ENCODE measurements at regions not wholly inside any gene's neighbourhood (a gene's known extent, or its start where the extent isn't known, plus 50 kb on each side); places are given as distances from the start of the nearest gene placed in this dataset.

DNA sequence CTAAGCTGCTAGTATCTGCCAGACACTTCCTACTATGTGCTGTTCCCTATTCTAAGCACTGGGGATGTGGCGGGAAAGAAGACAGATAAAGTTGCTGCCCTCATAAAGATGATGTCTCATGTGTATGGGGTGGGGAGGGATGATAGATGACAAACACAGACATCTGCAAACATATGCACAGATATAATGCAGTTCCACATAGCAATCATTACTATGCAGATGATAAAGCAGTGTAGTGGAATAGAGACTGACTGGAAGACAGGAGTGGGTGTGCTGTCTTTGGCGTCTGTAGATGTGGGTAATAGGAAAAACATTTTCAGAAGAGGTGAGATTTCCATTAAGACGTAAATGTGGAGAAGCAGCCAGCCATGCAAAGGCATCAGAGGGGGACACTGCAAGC, 243.6 kb downstream of the DPY19L2 start:
- Histone ChIP-seq H3K4me3 (ENCODE audit: low read depth in 2 of 2, low read length in 2 of 2) (no peak overlapping the region), H3K9me3 (ENCODE audit: control insufficient read depth, insufficient read depth, low read depth, low read length) (no peaks in the 10 kb centered on the region), H3K4me1 (ENCODE audit: control insufficient read depth, insufficient read depth, low read length) (no peaks in the 10 kb centered on the region), H3K27me3 (ENCODE audit: control insufficient read depth, insufficient read depth, low read length) (peaks cover 2% of the 10 kb centered on the region; the same call in 1 of the 2 replicates), H3K27ac (ENCODE audit: low read length) (no peak overlapping the region), H3K36me3 (ENCODE audit: control insufficient read depth, insufficient read depth, low read length) (no peaks in the 10 kb centered on the region)
- ChIA-PET CTCF (no interaction called here), POLR2A (no interaction called here)
- DNase-seq (ENCODE audit: low read depth, low spot score) (no peak), ATAC-seq (no peak)
- BruUV-seq (replicated peaks): no TSS peak
- intact Hi-C loops (cut with micrococcal nuclease; ENCODE audit: unreplicated experiment): loop anchor here (5.0 kb wide), 2 partner anchors 243 to 378 kb away; partner anchors contain the start of gene DPY19L2
- TF ChIP-seq POLR2AphosphoS5 (IDR thresholded peaks at IDR 0.05; ENCODE audit: low read depth, low read length) (no peak), SIN3A (IDR thresholded peaks at IDR 0.05; ENCODE audit: borderline replicate concordance, insufficient read depth, low read depth, low read length) (no peak), TCF7L2 (IDR thresholded peaks at IDR 0.05; ENCODE audit: low read depth, low read length) (no peak), CTCF (IDR thresholded peaks at IDR 0.05) (no peak)
- TF ChIP-seq, protein P1, sequence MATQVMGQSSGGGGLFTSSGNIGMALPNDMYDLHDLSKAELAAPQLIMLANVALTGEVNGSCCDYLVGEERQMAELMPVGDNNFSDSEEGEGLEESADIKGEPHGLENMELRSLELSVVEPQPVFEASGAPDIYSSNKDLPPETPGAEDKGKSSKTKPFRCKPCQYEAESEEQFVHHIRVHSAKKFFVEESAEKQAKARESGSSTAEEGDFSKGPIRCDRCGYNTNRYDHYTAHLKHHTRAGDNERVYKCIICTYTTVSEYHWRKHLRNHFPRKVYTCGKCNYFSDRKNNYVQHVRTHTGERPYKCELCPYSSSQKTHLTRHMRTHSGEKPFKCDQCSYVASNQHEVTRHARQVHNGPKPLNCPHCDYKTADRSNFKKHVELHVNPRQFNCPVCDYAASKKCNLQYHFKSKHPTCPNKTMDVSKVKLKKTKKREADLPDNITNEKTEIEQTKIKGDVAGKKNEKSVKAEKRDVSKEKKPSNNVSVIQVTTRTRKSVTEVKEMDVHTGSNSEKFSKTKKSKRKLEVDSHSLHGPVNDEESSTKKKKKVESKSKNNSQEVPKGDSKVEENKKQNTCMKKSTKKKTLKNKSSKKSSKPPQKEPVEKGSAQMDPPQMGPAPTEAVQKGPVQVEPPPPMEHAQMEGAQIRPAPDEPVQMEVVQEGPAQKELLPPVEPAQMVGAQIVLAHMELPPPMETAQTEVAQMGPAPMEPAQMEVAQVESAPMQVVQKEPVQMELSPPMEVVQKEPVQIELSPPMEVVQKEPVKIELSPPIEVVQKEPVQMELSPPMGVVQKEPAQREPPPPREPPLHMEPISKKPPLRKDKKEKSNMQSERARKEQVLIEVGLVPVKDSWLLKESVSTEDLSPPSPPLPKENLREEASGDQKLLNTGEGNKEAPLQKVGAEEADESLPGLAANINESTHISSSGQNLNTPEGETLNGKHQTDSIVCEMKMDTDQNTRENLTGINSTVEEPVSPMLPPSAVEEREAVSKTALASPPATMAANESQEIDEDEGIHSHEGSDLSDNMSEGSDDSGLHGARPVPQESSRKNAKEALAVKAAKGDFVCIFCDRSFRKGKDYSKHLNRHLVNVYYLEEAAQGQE (IDR thresholded peaks at IDR 0.05; ENCODE audit: insufficient read depth in 1 of 2, low read depth in 2 of 2, low read length in 1 of 2): no peak
- in situ Hi-C loops (cut with HindIII; ENCODE audit: low pct_unique_long_range_greater_than_20kb, low sequenced_read_pairs): no loop called here

DNA sequence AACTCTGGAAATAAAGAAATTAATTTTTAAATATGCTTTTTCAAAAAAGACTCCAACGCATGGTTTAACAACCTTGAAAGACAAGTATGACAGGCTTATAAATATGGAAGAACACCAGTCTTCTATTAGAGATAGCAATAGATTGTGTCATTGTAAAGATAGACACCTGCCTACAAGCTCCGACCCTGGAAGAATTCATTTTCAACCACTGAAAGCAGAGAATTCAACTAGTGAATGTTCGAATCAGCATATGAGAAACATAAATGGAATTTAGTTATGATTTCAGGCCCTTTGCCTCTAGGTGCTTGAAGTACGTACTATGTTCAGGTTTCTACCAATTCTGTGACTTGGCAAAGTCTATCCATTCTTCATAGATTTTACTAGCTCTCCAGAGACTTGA, 244.5 kb downstream of the DPY19L2 start:
- TF ChIP-seq POLR2AphosphoS5 (IDR thresholded peaks at IDR 0.05; ENCODE audit: low read depth, low read length): no peak
- TF ChIP-seq, protein P1 (IDR thresholded peaks at IDR 0.05; ENCODE audit: insufficient read depth in 1 of 2, low read depth in 2 of 2, low read length in 1 of 2): no peak
- no peak for TF ChIP-seq CTCF (IDR thresholded peaks at IDR 0.05)
- no peak for TF ChIP-seq SIN3A (IDR thresholded peaks at IDR 0.05; ENCODE audit: borderline replicate concordance, insufficient read depth, low read depth, low read length)
- no peak for TF ChIP-seq TCF7L2 (IDR thresholded peaks at IDR 0.05; ENCODE audit: low read depth, low read length)

More for the DNA sequence above, 244.5 kb downstream of the DPY19L2 start:
- no peak overlapping the region for H3K27ac ChIP-seq (ENCODE audit: low read length)
- DNase-seq (ENCODE audit: low read depth, low spot score) (no peak), ATAC-seq (no peak)
- in situ Hi-C loops (cut with HindIII; ENCODE audit: low pct_unique_long_range_greater_than_20kb, low sequenced_read_pairs): no loop called here
- H3K4me3 ChIP-seq (ENCODE audit: low read depth in 2 of 2, low read length in 2 of 2): no peak overlapping the region
- no peaks in the 10 kb centered on the region for H3K9me3 ChIP-seq (ENCODE audit: control insufficient read depth, insufficient read depth, low read depth, low read length)
- no TSS peak for BruUV-seq (replicated peaks)
- ChIA-PET CTCF (no interaction called here), POLR2A (no interaction called here)
- H3K4me1 ChIP-seq (ENCODE audit: control insufficient read depth, insufficient read depth, low read length): no peaks in the 10 kb centered on the region
- peaks cover 2% of the 10 kb centered on the region; the same call in 1 of the 2 replicates for H3K27me3 ChIP-seq (ENCODE audit: control insufficient read depth, insufficient read depth, low read length)
- intact Hi-C loops (cut with micrococcal nuclease; ENCODE audit: unreplicated experiment): loop anchor here (5.0 kb wide), 2 partner anchors 243 to 378 kb away; partner anchors contain the start of gene DPY19L2
- no peaks in the 10 kb centered on the region for H3K36me3 ChIP-seq (ENCODE audit: control insufficient read depth, insufficient read depth, low read length)
